Esophagus muscularis mucosa (tissue), 4 donors: ENCODE measurements at regions not wholly inside any gene's neighbourhood (a gene's known extent, or its start where the extent isn't known, plus 50 kb on each side); places are given as distances from the start of the nearest gene placed in this dataset.

Experiments
- EP300 ChIP-seq: sonication (generic); formaldehyde crosslinking; IDR thresholded peaks from one replicate; pipeline ENCODE4 v1.6.1; 2017; ENCODE audit warnings: antibody characterized with exemption
- POLR2A ChIP-seq: fragments of 450-650 bp; IDR thresholded peaks from one replicate; pipeline ENCODE4 v1.6.1; 2017; ENCODE audit warnings: antibody characterized with exemption, moderate library complexity, mild to moderate bottlenecking, low read depth
- POLR2AphosphoS5 ChIP-seq, 2 donors: sonication (generic); formaldehyde crosslinking; IDR thresholded peaks; one replicate each; pipeline ENCODE4 v1.6.1; 2017; ENCODE audit warnings: antibody characterized with exemption in 2 of 2
- TF ChIP-seq, protein P1 (sequence below), 3 experiments: fragments of 200-600 bp in 2 of 3; fragments of 450-650 bp in 1 of 3; sonication (generic) in 2 of 3; IDR thresholded peaks; one replicate each; pipeline ENCODE4 v1.5.1; 2017 to 2019; ENCODE audit warnings: antibody characterized with exemption in 3 of 3, mild to moderate bottlenecking in 2 of 3, moderate library complexity in 1 of 3

GRCh38 chr15:95254263-95254662 is 1022.9 kb downstream of the MCTP2 start:
- TF ChIP-seq, protein P1, sequence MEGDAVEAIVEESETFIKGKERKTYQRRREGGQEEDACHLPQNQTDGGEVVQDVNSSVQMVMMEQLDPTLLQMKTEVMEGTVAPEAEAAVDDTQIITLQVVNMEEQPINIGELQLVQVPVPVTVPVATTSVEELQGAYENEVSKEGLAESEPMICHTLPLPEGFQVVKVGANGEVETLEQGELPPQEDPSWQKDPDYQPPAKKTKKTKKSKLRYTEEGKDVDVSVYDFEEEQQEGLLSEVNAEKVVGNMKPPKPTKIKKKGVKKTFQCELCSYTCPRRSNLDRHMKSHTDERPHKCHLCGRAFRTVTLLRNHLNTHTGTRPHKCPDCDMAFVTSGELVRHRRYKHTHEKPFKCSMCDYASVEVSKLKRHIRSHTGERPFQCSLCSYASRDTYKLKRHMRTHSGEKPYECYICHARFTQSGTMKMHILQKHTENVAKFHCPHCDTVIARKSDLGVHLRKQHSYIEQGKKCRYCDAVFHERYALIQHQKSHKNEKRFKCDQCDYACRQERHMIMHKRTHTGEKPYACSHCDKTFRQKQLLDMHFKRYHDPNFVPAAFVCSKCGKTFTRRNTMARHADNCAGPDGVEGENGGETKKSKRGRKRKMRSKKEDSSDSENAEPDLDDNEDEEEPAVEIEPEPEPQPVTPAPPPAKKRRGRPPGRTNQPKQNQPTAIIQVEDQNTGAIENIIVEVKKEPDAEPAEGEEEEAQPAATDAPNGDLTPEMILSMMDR (IDR thresholded peaks at IDR 0.05) = no peak
- TF ChIP-seq EP300 (no peak), POLR2AphosphoS5 (IDR thresholded peaks at IDR 0.05) (no peak), POLR2A (no peak)
